HL-60 (cell line): ENCODE measurements at regions not wholly inside any gene's neighbourhood (a gene's known extent, or its start where the extent isn't known, plus 50 kb on each side); places are given as distances from the start of the nearest gene placed in this dataset.

Source experiments
- CTCF ChIP-seq: IDR thresholded peaks from one replicate; pipeline ENCODE4 v1.5.1; 2011; ENCODE audit warnings: low read length, control low read depth, inconsistent platforms; ENCODE audit not compliant: insufficient read depth
- GABPA ChIP-seq: IDR thresholded peaks from 2 replicates; pipeline ENCODE4 v1.6.1; 2012; ENCODE audit warnings: low read depth
- POLR2AphosphoS5 ChIP-seq: IDR thresholded peaks from 2 replicates; pipeline ENCODE4 v1.6.1; 2012; ENCODE audit warnings: low read depth
- REST ChIP-seq: IDR thresholded peaks from 2 replicates; pipeline ENCODE4 v1.6.1; 2012; ENCODE audit warnings: low read depth; ENCODE audit not compliant: insufficient replicate concordance
- SPI1 ChIP-seq: IDR thresholded peaks from 2 replicates; pipeline ENCODE4 v1.6.1; 2012; ENCODE audit warnings: low read depth, mild to moderate bottlenecking, borderline replicate concordance

- TF ChIP-seq CTCF = no peak
- TF ChIP-seq REST = no peak
- no peak for TF ChIP-seq POLR2AphosphoS5
- no peak for TF ChIP-seq GABPA
- no peak for TF ChIP-seq SPI1
These were observed 1078.3 kb upstream of the SEMA6A start for GRCh38 chr5:117652958-117653280.
